ENCODE measurements at regions not wholly inside any gene's neighbourhood (a gene's known extent, or its start where the extent isn't known, plus 50 kb on each side); places are given as distances from the start of the nearest gene placed in this dataset.

- FAIRE-seq (no peak), ATAC-seq (no peak), DNase-seq (ENCODE audit: extremely low read depth in 1 of 4, low spot score in 3 of 4) (no peak)
- no peaks in the 10 kb centered on the region for H3K9me3 ChIP-seq (replicated peaks; ENCODE audit: control insufficient read depth, insufficient read depth, low read depth, low read length)
- H3K36me3 ChIP-seq (ENCODE audit: control insufficient read depth, insufficient read depth, low read length) = no peaks in the 10 kb centered on the region
- 0 out of 2 replicates have a peak, but pooled peaks cover 3% of the 10 kb centered on the region for H4K20me1 ChIP-seq (replicated peaks; ENCODE audit: control insufficient read depth, insufficient read depth, low read length)
- POLR2A ChIA-PET = interaction anchor here (0.6 kb wide), 1 partner anchor 9 kb away, joined by 3 read pairs; no protein-coding TSS in a partner anchor
- no peak overlapping the region for H3K4me3 ChIP-seq
- peaks cover 8 to 20% of the 10 kb centered on the region in 2 experiments; a peak in 3 of 5 replicates for H3K27me3 ChIP-seq (ENCODE audit: control insufficient read depth in 2 of 2, insufficient read depth in 2 of 2, low read length in 2 of 2)
- no peaks in the 10 kb centered on the region for H3K9me1 ChIP-seq (ENCODE audit: control insufficient read depth, insufficient read depth, low read length)
- TF ChIP-seq CEBPB (tag; IDR thresholded peaks at IDR 0.05) = peak; percentile 55; the same call in 1 of the 2 replicates
- no peak for TF ChIP-seq ETV6 (IDR thresholded peaks at IDR 0.05; ENCODE audit: borderline replicate concordance in 1 of 2, low read depth in 2 of 2, low read length in 1 of 2)
- TF ChIP-seq ETV6 (CRISPR knock-in tag; IDR thresholded peaks at IDR 0.05; ENCODE audit: borderline replicate concordance) = no peak
- TF ChIP-seq CEBPG (CRISPR knock-in tag; IDR thresholded peaks at IDR 0.05) = no peak
- peak; percentile 13 to 42; a peak in 1 of 4 replicates for TF ChIP-seq CEBPG (tag; conservative IDR thresholded peaks at IDR 0.05 in 1 of 2, IDR thresholded peaks at IDR 0.05 in 1 of 2)
- H3K9ac ChIP-seq (ENCODE audit: insufficient read depth in 1 of 2, low read depth in 2 of 2, low read length in 2 of 2) = no peak overlapping the region
- H3K79me2 ChIP-seq (ENCODE audit: control insufficient read depth, insufficient read depth, low read length) = no peaks in the 10 kb centered on the region
- H3K4me1 ChIP-seq (replicated peaks in 1 of 2; ENCODE audit: control insufficient read depth in 2 of 2, insufficient read depth in 2 of 2, low read length in 2 of 2) = no peaks in the 10 kb centered on the region; a peak in 1 of 5 replicates
- in situ Hi-C loops (cut with MboI) (no loop called here), intact Hi-C loops (cut with micrococcal nuclease) (no loop called here)
- H2AFZ ChIP-seq (ENCODE audit: low read depth, low read length) = no peak overlapping the region
- CTCF ChIA-PET (ENCODE audit: low intra/inter-chr PET ratio) = no interaction called here
- H3K4me2 ChIP-seq (ENCODE audit: insufficient read depth, low read length) = no peak overlapping the region
- no TSS peak for BruUV-seq (replicated peaks)
- under 1% methylated on average over 14 of the region's 14 CpGs for WGBS (ENCODE audit: insufficient coverage, low coverage, missing lambda C conversion rate)
- no peak overlapping the region for H3K27ac ChIP-seq (ENCODE audit: extremely low read depth, low read depth, low read length)
These were observed 73.4 kb upstream of the SRSF6 start for GRCh38 chr20:43384101-43384940.
